HG03565 (cell line): ENCODE measurements at regions not wholly inside any gene's neighbourhood (a gene's known extent, or its start where the extent isn't known, plus 50 kb on each side); places are given as distances from the start of the nearest gene placed in this dataset.
"Not testable (repeated sequence)": the region's sequence is repeated elsewhere in the genome, so short reads cannot be mapped to it uniquely, and the experiment has no call there.

Source experiments
- ATAC-seq: cut with Tn5 transposase; IDR thresholded peaks from one replicate; pipeline ENCODE4 v1.9.1; 2021; ENCODE audit warnings: mild to moderate bottlenecking, moderate library complexity; ENCODE audit not compliant: unreplicated experiment

GRCh38 chr4:3865986-3866812 lies 100.0 kb downstream of the ADRA2C start:
- no peak for ATAC-seq

DNA sequence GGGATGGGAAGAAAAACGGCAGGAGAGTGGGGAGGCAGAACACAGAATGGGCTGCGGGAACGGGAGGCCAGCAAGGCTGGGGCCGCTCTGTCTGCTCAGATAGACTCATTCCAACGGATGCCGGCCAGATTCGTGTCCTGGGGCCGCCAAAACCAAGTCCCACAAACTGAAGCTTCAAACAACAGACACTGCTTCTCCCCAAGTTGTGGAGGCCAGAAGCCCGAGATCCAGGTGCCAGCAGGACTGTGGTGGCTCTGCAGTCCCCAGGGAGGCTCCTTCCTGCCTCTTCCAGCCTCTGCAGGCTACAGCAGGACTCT lies 100.6 kb downstream of the ADRA2C start:
- no peak for ATAC-seq

DNA sequence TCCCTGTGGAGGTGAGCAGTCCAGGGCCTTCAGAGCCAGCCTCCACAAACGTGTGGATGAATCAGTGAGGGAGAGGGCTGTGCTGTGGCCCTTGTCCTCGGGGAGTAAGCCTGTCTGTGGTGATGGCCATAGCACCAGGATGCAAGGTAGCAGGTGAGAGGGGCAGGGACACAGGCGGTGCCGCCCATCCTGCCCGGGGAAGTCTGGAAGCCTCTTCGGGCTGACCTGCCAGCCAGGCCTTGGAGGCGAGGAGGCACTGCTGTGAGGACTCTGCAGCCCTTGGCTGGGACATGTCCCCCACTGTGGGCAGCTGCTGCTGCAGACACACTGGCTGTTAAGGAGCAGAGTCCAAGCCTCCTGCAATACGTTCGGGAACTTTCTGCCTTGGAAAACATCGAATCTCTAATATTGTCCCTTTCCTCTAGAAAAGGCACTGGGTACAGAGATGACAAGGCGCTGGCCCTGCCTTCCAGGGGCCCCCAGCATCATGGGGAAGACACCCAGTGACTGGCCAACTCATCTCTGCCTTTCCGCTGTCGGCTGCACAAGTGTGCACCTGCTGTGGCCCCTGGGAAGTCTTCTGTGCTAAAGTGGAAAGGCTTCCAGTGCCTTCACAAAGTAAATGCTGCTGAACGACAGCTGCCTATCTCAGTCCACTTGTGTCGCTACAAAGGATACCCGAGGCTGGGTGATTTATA lies 101.4 kb downstream of the ADRA2C start:
- no peak for ATAC-seq

GRCh38 chr4:3868211-3869173 lies 102.3 kb downstream of the ADRA2C start:
- no peak for ATAC-seq

GRCh38 chr4:3869174-3869572 lies 103.0 kb downstream of the ADRA2C start:
- ATAC-seq = no peak

DNA sequence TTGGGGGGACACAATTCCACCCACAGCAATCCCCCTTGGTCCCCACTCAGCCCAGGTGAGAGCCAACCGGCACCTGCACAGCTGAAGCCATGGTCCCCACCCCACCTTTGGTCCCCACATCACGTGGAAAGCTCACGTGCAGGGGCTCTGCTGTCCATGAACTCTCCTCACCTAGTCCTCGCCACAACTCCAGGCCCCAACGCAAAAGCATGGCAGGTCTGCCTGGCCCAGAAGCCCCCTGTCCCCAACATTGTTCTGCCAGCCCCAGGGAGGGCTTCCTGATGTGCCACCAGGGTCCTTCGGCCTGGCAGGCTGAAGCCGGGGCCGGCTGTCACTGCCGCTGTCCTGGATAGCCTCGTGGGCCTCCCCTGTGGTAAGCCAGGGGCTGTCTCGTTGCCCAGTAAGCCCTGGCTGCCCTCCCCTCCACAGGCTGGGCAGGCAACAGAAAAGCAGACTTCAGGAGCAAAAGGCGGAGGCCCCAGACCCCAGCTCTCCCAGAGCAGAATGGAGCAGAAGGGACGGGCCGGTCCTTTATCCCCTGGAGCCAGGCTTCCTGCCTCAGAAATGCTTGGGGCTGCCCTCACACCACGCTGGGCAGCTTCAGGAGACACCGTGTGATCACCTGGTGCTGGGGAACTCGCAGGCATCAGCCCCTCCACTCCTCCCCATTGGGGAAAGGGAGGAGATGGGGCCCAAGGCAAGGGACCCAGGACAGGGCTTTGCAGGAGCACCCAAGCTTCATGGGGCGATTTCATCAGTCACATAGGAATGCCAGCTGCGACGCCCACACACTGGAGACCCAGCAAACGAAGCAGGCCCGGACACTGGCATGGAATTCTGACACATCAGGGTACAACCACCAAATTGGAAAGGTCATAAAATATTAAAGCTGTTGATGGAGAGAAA lies 103.7 kb downstream of the ADRA2C start:
- no peak for ATAC-seq

DNA sequence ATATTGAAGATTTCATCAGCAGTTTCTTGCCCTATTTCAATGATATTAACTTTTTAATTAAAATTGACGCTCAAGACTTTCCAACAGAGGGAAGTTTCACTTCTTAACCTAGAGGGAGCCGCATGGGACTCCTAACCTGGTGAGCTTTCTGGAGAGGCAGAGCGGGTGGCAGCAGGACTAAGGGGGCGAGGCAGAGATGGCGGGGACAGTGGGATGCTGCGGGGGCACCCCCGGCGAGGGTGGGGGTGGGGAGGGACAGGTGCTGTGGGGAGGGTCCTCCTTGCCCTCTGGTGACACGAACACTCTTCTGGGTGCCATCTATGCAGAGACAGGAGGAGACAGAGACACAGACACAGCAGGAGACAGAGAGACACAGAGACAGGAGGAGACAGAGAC lies 104.4 kb downstream of the ADRA2C start:
- no peak for ATAC-seq

DNA sequence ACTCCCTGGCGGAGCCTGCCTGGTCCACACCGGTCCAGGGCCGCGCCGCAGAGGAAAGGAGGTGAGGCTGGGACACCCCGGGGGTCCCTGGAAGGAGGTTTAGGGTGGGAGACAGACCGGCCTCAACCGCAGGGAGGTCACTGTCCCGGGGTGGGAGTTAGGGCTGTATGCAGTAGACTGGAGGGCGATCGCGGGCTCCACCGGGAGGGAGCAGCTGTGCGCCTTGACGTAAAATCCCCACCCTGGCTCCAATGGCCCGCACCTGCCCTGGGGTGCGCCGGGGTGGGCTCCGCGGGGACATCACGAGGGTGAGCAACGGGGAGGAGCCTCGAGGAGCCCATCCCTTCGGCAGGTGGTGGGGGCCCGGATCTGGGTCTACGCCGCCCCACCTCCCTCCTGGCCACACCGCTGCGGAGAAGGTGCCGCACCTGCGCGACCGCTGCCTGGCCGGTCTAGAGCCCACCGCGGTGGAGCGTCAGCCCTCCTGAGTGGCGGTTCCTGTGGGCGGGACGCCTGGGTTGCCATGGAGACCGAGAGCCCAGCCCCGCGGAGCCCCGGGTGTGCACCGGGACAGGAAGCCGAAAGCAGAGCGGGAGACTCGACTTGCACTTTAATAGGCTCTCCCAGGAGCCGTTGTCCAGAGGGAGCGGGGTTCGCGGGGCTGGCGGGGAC lies 105.1 kb downstream of the ADRA2C start:
- no peak for ATAC-seq

- ATAC-seq = no peak
These were observed 106.0 kb downstream of the ADRA2C start for GRCh38 chr4:3871881-3872833.

GRCh38 chr4:3872834-3873313 lies 106.7 kb downstream of the ADRA2C start:
- no peak for ATAC-seq

- no peak for ATAC-seq
These were observed 107.3 kb downstream of the ADRA2C start for GRCh38 chr4:3873408-3874027.

- no peak for ATAC-seq
These were observed 107.8 kb downstream of the ADRA2C start for GRCh38 chr4:3874028-3874415.

DNA sequence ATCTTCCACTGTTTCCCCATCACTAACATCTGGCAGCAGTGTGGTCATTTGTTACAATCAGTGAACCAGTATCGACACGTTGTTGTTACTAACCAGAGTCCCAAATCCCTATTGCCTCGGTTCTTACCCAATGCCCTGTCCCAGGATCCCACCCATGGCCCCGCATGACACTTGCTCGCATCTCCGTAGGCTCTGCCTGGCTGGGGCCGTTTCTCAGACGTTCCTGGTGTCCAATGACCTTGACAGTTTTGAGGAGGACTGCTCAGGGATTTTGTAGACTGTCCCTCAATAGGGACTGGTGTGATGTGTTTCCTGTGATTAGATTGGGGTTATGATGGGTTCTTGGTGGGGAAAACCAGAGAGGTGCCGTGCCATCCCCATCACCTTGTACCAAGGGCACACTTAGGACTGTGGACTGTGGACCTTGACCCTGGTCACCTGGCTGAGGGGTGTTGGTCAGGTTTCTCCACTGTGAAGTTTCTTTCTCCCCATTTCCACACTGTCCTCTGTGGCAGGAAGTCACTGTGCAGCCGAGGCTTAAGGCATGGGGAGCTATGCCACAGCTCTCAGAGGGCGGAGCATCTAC lies 108.4 kb downstream of the ADRA2C start:
- no peak for ATAC-seq

- ATAC-seq = no peak
These were observed 109.3 kb downstream of the ADRA2C start for GRCh38 chr4:3875466-3875865.

GRCh38 chr4:3876057-3876845 lies 110.1 kb downstream of the ADRA2C start:
- not testable (repeated sequence) for ATAC-seq

DNA sequence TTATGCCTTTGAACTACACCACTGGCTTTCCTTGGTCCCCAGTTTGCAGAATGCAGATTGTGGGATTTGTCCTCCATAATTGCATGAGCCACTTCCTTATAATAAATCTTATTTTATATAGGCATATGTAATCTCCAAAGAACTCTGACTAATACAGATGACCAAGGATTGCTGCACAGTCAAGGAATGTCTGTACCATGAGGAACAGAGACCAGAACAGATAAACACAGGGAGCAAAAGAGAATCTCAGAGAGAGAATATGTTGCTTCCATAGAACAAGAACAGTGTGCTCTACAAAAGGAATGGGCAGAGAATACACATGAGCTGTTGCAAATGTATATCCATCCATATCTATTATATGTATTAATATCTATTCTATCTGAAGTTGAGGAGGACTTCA lies 111.1 kb downstream of the ADRA2C start:
- no peak for ATAC-seq

GRCh38 chr4:3877868-3878267 lies 111.7 kb downstream of the ADRA2C start:
- ATAC-seq = no peak
